ENCODE measurements at regions not wholly inside any gene's neighbourhood (a gene's known extent, or its start where the extent isn't known, plus 50 kb on each side); places are given as distances from the start of the nearest gene placed in this dataset.

GRCh38 chr4:146107587-146108240 is 67.8 kb upstream of the LSM6 start:
- CTCF ChIA-PET (ENCODE audit: partially characterized antibody), result interaction anchor here (1.7 to 9.1 kb wide), 2 partner anchors 13 to 16 kb away, joined by 7 to 68 read pairs; no protein-coding TSS in a partner anchor
- no peak for DNase-seq (ENCODE audit: low read depth in 1 of 2, low spot score in 2 of 2)
- H3K27ac ChIP-seq (ENCODE audit: low read depth, low read length), result no peak overlapping the region
- no peaks in the 10 kb centered on the region for H3K27me3 ChIP-seq (replicated peaks in 1 of 4; ENCODE audit: control insufficient read depth in 3 of 4, extremely low read depth in 1 of 4, insufficient read depth in 3 of 4, low read length in 3 of 4)
- no peaks in the 10 kb centered on the region for H3K79me2 ChIP-seq (ENCODE audit: control insufficient read depth in 1 of 2, insufficient read depth in 2 of 2, low read length in 2 of 2)
- no peak overlapping the region for H3K4me2 ChIP-seq (ENCODE audit: insufficient read depth in 1 of 2, low read depth in 2 of 2, low read length in 2 of 2)
- H4K8ac ChIP-seq (ENCODE audit: extremely low read depth, insufficient read depth, low read length), result no peak overlapping the region
- H4K91ac ChIP-seq (replicated peaks; ENCODE audit: insufficient read length, low read length), result no peak overlapping the region
- H2BK120ac ChIP-seq (replicated peaks; ENCODE audit: low read depth, low read length), result no peak overlapping the region
- H3K56ac ChIP-seq (replicated peaks; ENCODE audit: insufficient read length, low read depth, low read length), result no peak overlapping the region
- H4K5ac ChIP-seq (ENCODE audit: insufficient read length, low read depth, low read length), result no peak overlapping the region
- no peaks in the 10 kb centered on the region for H3K79me1 ChIP-seq (ENCODE audit: low read depth, low read length)
- H2BK15ac ChIP-seq (ENCODE audit: low read length), result no peak overlapping the region
- H2AFZ ChIP-seq (ENCODE audit: low read length), result peak overlapping the region; percentile 48; the same call in 1 of the 2 replicates
- H3K9ac ChIP-seq (replicated peaks in 1 of 4; ENCODE audit: extremely low read depth in 1 of 4, low read depth in 3 of 4, low read length in 3 of 4), result no peak overlapping the region
- no peak overlapping the region for H3K4ac ChIP-seq (replicated peaks; ENCODE audit: insufficient read length, low read depth, low read length)
- POLR2A ChIA-PET (ENCODE audit: partially characterized antibody), result no interaction called here
- H3K23me2 ChIP-seq (ENCODE audit: low read depth, low read length), result no peaks in the 10 kb centered on the region
- no peaks in the 10 kb centered on the region for H3K9me3 ChIP-seq (ENCODE audit: insufficient read depth in 2 of 2, low read depth in 1 of 2, low read length in 1 of 2)
- H3K23ac ChIP-seq (ENCODE audit: insufficient read length), result no peak overlapping the region
- WGBS, 2 experiments (ENCODE audit: extremely low coverage in 1 of 2, insufficient coverage in 1 of 2, insufficient read length in 1 of 2, insufficient replicate concordance in 2 of 2, low coverage in 1 of 2, low lambda C conversion rate in 2 of 2, missing lambda C conversion rate in 1 of 2), result 98% methylated on average over 3 of the region's 3 CpGs; no CpG with 5 or more reads in 1 of the 2 experiments
- no peak overlapping the region for H2AK5ac ChIP-seq (ENCODE audit: low read depth, low read length)
- FAIRE-seq, result no peak
- H3K36me3 ChIP-seq (ENCODE audit: control insufficient read depth in 2 of 4, insufficient read depth in 4 of 4, low read length in 3 of 4), result no peaks in the 10 kb centered on the region
- H2BK12ac ChIP-seq (ENCODE audit: low read depth, low read length), result no peak overlapping the region
- H3K18ac ChIP-seq (ENCODE audit: extremely low read depth, low read length), result no peak overlapping the region
- H2BK20ac ChIP-seq (ENCODE audit: low read length), result no peak overlapping the region
- H3K14ac ChIP-seq (ENCODE audit: insufficient read length), result no peak overlapping the region
- no peaks in the 10 kb centered on the region for H3K4me1 ChIP-seq (replicated peaks in 1 of 4; ENCODE audit: control insufficient read depth in 3 of 4, insufficient read depth in 4 of 4, low read length in 3 of 4)
- no peaks in the 10 kb centered on the region for H4K20me1 ChIP-seq (replicated peaks in 1 of 2; ENCODE audit: control insufficient read depth in 1 of 2, insufficient read depth in 2 of 2, low read length in 2 of 2)
- TF ChIP-seq SP2 (IDR thresholded peaks at IDR 0.05; ENCODE audit: low read length), result no peak
- TF ChIP-seq SRF (IDR thresholded peaks at IDR 0.05; ENCODE audit: low read depth, low read length), result no peak
- no peak overlapping the region for H3K4me3 ChIP-seq (ENCODE audit: extremely low read depth in 1 of 4, insufficient read depth in 2 of 4, low read depth in 3 of 4, low read length in 4 of 4)
- H2BK5ac ChIP-seq (ENCODE audit: low read depth, low read length), result no peak overlapping the region

Data from H1 (cell line).